H4 (cell line): ENCODE measurements at regions not wholly inside any gene's neighbourhood (a gene's known extent, or its start where the extent isn't known, plus 50 kb on each side); places are given as distances from the start of the nearest gene placed in this dataset.

Experiments
- DNase-seq: peaks from one replicate; pipeline ENCODE4 v3.0.0-alpha.2; 2015; ENCODE audit warnings: low spot score

GRCh38 chr3:154060238-154061000, 60.8 kb upstream of the ARHGEF26 start:
- DNase-seq = no peak

- DNase-seq = no peak
Observed at GRCh38 chr3:154061001-154061370, 60.2 kb upstream of the ARHGEF26 start.

- no peak for DNase-seq
Observed at GRCh38 chr3:154062513-154062912, 58.7 kb upstream of the ARHGEF26 start.

GRCh38 chr3:154071146-154071545, 50.0 kb upstream of the ARHGEF26 start:
- no peak for DNase-seq
